DLD1 (cell line): ENCODE measurements at regions not wholly inside any gene's neighbourhood (a gene's known extent, or its start where the extent isn't known, plus 50 kb on each side); places are given as distances from the start of the nearest gene placed in this dataset.

Source experiments
- in situ Hi-C: cut with HindIII; loops from 2 replicates; pipeline ENCODE4 v1.10.0; 2017; ENCODE audit warnings: low sequenced_read_pairs

DNA sequence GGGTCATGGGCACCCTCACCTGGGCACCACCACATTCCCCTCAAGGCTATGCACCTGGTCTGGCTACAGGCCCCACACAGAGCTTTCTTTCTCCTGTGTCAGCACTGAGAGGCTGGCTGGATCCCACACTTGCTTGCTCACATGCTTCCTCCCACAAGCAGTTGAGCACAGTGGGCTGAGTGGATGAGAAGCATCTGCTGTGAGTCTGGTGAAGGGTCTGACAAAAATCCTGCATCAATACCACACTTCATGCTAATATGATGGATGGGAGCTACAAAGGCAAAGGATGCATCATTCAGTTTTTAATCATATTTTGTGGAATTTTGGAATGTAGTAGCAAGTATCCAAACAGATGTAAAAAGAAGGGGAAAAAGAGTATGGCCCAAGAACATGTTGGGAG lies 830.8 kb upstream of the PTPRD start:
- in situ Hi-C loops, result no loop called here

DNA sequence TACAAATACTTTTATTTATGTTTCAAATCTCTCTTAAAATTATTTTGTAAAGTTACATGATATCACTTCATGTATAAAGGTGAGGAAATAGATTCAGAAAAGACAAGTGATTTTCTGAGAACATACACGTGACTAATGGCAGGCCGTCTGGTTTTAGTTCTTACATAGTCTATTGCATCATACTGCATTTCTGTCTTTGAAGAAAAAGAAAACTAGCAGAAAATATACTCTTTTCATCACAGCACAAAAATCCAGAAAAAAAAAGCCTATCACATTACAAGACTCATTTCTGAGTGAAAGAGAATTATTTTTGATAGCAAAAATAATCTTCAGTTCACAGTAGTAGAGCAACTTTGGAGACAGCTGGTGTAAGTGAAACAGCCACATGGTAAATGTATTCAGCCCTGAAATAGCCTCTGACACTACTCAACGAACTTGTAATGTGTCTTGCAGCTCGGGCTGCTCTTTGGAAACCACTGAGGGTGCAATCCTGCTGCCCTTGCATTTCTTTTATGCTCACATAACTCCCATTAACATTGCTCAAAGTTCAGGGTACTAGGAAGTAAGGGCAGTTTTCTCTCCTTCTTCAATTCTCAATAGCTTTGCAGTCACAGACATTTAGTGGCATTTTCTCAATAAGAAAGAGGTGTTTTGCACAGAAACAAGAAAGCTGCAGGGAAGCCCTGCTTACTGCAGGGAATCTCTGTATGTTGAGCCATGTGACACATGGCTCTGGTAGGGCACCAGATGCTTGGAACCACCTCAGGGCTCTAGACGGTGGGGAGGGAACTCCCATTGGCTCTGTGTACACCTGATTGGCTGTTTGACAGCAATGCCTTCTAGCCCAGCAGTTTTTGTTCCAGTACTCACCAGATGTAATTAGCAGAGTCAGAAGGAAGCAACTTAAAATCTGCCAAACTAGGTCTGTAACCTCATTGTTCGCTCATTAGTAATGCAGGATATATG lies 845.3 kb upstream of the PTPRD start:
- in situ Hi-C loops, result no loop called here

DNA sequence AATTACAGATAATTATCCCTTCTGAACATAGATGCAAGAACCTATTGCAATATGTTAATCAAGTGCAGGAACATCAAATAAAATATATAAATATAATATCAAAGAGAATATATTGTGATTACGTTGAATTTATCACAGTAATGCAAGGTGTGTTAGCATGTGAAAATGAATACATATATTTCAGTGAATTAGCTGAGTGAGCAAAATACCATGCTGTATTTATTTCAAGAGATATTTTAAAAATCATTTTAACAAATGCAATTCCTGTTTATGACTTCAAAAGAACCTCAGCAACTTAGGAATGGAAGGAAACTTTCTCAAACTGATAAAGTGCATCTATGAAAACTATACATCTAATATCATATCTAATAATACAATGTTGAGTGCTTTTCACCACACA lies 856.9 kb upstream of the PTPRD start:
- in situ Hi-C loops, result no loop called here

DNA sequence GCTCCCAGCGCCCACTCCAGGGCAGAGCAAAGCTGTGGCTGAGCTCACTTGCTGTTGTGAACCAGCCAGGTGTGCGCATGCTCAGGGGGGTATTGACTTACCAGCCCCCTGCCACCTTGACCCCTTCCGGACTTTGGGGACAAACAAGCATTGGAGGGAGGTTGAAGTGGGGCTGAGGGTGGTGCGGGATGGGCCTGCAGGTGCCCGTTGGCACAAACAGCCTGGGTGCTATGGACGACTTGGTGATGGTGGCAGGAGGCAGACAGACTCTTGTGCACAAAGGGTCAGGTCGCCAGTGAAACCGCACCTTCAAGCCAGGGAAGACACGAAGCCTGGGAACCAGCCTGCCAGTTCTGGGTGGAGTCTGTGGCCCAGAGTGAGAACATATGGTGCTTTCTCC lies 858.5 kb upstream of the PTPRD start:
- in situ Hi-C loops, result no loop called here

DNA sequence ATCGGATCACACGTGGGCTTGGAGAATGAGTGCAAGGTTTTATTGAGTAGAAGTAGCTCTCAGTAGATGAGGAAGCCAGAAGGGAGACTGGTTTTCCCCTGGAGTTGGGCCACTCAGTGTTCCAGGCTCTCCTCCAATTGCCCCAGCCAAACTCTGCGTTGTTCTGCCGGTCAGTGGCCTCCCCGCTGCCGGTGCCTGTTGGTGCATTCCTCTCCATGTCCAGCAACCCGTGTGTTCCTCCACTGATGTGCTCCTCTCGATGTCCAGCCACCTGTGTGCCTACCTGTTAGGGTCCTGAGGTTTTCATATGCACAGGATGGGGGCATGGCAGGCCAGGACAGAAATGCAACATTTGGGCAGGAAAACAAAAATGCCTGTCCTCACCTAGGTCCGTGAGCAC lies 888.0 kb upstream of the PTPRD start:
- in situ Hi-C loops, result no loop called here

DNA sequence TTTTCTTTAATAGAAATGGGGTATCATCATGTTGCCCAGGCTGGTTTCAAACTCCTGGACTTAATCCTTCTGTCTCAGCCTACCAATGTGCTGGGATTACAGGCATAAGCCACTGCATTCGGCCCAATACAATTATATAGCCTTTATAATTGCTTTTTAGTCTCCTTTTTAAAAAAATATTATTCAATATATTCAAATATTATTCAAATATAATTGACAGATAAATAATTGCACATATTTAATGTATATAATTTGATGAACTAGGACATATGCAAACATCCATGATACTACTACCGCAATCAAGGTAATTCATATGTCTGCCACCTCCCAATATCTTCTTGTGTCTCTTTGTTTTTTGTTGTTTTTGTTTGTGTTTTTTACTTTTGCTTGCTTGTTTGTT lies 894.2 kb upstream of the PTPRD start:
- in situ Hi-C loops, result no loop called here

DNA sequence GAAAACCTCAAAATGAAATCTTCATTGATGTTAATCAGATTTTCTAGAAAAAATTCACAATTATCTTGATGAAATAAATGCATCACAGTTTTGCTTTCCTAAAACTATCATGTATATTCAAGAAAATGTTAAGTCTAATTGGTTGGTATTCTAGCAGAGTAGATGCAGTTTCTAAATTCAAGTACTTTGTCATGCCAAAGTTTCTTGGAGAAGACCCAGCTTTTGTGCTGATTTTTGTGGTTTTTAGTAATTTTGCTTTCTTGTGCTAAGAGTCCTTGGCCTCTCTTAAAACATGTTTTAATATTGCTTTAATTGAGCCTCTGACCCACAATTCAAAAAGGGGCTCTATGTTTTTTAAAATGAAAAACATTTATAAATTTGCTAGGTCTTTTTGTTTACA lies 924.8 kb upstream of the PTPRD start:
- in situ Hi-C loops, result no loop called here

DNA sequence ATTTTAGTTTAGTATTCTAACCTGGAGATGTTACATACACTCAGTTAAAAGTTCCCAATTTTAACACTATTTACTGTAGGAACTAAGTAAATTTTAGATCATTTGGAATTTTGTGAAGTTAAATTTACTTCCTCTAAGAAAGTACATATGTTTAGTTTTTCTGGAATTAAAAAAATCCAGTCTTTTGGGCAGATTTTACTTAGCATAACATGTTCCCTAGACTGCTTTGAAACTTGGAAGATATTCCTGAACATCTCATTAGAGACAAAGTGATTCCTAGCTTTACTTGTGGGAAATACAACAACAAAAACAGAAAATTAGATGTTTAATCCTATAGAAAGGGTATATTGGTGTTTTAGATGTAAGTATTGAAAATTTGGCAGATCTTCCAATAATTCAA lies 930.0 kb upstream of the PTPRD start:
- in situ Hi-C loops, result no loop called here

DNA sequence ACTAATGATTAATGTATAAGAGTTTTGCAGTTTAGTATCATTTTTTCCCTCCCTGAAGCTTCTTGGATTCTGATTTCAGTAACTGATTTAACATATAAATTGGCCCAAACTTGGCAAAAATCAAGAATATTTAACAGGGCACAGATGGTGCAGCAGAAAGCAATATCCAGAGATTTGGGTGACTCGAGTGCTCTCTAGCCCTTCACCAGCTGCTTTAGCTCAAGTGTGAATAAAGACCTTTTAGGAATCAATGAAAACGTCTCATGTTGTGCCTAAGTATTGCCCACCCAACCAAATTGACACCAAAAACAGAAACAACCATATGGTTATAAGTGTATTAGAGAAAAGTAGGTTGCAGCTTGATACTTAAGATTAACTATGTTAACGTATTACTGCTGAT lies 933.4 kb upstream of the PTPRD start:
- in situ Hi-C loops, result no loop called here

DNA sequence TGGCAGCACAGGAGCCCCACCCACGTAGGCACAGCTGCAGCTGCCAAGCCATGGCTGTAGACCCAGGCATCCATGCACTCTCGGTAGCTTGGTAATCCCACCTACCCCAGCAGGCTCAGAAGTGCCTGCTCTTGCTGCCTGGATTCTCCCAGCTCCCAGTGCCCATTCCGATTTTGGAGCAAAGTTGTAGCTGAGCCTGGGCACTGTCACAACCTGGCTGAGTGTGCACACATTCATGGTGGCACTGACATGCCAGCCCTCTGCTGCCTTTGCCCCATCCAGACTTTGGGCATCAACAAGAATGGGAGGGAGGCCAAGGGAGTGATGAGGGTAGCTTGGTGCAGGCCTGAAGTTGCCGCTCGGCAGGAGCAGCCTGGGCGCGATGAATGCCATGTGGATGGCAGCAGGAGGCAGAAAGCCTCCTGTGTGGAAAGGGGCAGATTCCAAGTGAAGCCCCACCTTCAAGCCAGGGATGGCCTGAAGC lies 936.6 kb upstream of the PTPRD start:
- in situ Hi-C loops, result no loop called here

DNA sequence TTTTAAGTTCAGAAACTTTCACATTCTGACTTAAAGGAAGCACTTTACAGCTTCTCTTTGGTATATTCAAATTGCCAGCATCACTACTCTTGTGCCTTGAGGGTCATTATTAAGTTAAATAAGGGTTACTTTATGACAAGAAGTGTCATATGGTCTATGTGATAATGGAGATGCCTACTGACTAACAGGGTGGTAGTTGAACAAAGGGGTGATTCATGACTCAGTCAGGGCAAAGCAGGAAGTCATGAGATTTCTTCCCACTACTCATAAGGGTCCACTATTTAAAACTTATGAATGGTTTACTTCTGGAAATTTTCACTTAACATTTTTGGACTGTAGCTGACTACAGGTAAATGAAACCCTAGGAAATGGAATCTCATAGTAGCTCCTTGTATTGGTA lies 938.3 kb upstream of the PTPRD start:
- in situ Hi-C loops, result no loop called here

DNA sequence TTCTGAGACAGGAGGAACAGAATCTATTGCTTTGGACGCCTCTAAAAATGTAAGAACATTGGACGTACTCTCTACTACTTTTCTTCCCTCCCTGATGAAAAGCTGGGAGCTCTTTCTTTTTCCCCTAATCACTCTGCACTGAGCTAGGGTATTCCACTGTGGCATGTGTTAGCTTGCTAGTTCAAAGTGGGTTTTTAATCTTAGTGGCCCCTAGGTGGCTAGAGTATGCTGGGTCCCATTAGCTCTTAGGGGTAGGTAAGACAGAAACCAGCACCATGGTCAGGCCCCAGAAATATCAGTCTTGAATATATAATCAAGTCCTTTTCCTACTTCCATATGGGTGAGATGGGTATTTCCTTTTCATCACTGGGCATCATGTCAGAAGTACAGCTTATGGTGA lies 945.2 kb upstream of the PTPRD start:
- in situ Hi-C loops, result no loop called here

DNA sequence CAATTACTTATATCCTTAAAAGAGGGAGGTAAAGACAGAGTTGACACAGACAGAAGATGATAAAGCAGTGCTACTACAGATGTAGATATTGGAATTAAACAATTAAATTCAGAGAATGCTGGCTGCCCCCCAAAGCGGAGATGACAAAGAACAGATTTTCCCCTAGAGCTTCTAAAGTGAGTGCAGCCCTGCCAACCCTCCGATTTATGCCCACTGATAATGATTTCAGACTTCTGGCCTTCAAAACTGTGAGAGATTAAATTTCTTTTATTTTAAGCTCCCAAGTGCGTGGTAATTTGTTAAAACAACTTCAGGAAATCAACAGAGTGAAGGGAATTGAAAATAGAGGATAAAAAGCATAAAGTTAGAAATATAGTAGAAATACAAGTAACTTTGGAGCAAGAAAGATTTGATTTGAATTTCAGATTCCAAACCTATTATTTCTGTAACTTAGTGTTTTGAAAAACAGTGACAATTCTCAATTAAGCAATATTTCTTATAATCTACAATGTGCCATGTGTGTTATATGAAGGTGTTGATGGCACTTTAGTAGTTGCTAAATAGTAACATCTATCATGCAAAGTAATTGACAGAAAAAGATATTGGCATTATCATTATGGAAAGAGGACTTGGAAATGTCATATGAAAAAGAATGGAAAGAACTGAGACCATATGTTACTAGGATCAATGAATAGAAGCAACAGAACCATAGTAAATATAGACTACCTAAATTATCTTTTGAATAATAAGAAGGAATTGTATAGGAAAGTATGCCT lies 946.4 kb upstream of the PTPRD start:
- in situ Hi-C loops, result no loop called here

DNA sequence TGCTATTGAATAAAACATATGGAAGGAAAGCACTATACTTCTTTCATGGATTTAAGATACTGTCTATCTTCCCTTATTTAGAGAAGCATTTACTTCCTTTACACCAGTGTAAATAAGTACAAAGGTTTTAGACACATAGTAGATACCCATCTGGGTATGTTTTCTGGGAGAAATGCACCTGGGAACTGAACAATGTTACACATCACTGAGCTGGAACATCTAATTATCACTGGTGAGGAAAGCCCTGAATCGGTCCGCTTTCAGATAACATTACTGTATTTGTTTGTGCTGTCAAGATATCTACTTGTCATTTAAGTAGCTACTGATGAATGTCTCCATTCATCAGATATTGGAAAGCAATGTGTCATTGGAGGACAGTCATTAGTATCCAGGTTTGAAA lies 964.7 kb upstream of the PTPRD start:
- in situ Hi-C loops, result no loop called here

DNA sequence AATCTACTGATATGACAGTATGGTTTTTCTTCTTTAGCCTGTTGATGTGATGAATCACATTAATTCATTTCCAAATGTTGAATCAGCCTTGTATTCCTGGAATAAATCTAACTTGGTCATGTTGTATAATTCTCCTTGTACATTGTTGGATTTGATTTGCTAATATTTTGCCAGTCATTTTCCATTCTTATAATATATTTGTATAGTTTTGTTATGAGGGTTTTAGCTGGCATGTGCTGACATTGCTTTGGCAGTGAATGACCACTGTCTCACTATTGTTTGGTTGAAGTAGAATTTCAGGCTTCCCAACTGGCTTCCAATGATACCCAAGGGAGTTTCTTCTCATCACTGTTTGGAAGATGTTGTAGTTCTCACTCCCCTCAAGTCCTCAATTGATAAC lies 983.0 kb upstream of the PTPRD start:
- in situ Hi-C loops, result no loop called here

DNA sequence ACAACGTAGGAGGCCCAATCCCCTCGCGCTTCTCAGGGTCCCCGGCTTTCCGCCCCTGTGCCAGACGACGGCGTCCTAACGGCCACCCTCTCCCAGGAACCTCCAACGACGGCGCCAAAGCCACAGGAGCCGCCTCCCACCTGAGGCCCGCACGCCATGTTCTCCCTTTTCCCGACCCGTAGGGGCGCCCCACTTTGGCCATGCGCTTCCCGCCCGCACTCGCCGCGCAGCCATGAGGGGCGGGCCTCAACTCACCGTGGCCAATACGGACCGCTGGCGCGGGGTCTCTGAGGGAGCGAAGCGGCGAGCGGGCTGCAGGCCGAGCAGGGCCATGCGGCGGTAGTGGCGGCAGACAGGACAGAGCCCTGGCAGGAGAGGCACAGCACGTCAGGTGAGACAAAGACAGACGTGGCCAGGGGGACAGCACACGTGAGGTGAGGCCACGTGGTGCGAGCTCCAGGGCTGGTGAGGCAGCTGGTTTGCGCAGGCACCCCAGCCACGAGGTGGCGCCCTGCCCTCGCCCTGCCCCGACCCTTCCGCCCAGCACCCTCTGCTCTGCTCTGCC lies 1005.5 kb upstream of the PTPRD start:
- in situ Hi-C loops, result no loop called here

DNA sequence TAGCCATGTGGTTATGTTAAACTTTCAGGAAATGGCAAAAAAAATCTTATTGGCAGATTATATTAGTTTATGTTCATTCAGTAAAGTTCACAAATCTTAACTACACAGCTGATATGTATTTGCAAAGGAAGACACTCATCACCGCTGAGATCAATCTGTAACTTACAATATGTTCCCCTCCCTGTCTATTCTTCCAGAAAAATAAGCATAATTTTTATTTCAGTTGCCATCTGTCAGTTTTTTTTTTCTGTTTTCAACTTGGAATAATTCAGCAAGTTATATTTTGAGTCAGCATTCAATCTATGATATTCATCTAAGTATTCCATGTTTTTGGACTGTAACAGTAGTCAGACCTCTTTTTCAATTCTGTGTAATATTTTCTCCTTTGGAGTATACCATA lies 1019.9 kb upstream of the PTPRD start:
- in situ Hi-C loops, result no loop called here

DNA sequence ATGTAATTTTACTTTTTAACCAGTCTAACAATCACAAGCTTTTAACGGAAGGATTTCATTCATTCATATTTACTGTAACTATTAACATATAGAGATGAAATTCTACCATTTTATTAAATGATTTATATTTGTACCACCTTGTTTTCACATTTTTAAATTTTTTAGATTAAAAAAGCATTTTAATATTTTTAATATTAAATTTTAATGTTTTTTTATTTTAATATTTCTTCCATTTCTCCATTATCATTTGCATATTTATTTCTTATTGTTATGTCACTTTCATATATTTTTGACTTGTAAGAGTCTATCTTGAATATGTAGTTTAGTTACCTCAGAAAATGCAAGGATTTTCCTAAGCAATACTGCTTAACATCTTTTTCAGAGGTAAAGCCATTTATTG lies 1034.0 kb upstream of the PTPRD start:
- in situ Hi-C loops, result no loop called here

DNA sequence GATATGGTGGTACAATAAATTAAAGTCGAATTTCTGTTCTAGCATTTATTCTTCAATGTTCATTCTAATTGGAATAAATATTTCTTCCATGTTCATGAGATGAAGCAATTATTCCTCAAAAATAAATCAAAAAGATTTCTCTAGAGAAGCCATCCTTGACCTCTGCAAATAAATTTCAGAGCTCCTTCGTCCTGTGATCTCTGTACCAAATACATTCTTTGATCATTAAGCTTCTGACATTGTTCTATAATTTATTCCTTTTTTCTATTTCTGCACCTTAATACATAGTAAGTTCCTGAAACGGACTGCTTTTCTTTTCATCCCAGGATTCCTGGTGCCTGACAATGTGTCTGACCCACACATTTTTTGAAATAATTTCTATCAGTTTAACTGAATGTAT lies 1039.3 kb upstream of the TYRP1 start:
- in situ Hi-C loops, result no loop called here

DNA sequence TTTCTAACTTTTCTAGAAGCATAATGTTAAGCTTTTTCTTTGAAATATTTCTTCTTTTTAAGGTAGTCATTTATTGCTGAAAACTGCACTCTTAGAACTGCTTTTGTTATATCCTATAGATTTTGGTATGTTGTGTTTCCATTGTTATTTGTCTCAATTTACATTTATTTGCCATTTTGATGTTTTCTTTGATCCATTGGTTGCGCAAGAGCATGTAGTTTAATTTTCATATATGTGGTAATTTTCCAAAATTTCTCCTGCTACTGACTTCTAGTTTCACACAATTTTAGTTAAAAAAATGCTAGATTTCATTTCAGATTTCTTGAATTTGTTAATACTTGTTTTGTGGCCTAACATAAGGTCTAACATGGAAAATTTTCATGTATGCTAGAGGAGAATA lies 1029.3 kb upstream of the TYRP1 start:
- in situ Hi-C loops, result no loop called here

DNA sequence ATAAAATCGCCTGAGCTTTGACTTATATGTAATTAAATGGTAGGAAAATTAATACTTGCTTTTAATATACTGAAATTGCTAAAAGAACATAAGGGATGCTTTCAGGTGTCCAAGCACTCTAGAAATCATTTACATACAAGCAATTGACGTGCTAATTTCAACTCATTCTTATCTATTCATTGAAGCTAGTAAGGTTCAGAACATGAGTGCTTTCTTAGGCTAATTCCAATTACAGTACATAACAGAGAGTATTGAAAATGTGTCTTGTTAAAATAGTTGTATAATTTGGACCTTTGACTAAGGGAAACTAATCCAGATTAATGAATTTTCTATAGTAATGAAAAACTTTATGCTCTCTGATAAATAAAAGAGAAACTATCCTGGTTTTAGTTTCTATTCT lies 1016.4 kb upstream of the TYRP1 start:
- in situ Hi-C loops, result no loop called here

DNA sequence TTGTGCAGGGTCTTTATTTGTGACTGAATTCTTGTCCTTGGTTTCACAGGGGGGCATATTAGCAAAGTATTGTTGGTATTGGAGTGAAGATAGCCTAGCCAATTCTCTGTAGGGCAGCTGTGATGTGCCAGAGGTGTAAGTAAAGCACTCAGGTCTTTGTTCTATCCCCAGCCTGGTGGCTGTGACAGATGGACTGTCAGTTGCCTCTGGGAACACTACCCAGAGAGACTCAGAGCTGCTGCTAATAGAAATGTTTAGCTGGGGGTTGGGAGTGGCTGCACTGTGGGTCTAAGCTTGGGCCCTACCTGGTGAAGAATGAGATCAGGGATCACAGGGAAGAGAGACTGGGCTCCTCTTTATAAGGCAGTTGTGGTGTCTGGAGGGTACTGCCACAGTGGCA lies 1006.5 kb upstream of the TYRP1 start:
- in situ Hi-C loops, result no loop called here
